ENCODE measurements at regions not wholly inside any gene's neighbourhood (a gene's known extent, or its start where the extent isn't known, plus 50 kb on each side); places are given as distances from the start of the nearest gene placed in this dataset.

GRCh38 chr3:168558728-168559411 is 463.1 kb upstream of the GOLIM4 start:
- DNase-seq = no peak
- Histone ChIP-seq H3K36me3 (no peaks in the 10 kb centered on the region), H3K4me1 (no peaks in the 10 kb centered on the region), H3K9me3 (no peaks in the 10 kb centered on the region), H3K4me3 (no peak overlapping the region), H3K27me3 (no peaks in the 10 kb centered on the region), H3K27ac (no peak overlapping the region)
- ATAC-seq = no peak
- WGBS (ENCODE audit: insufficient coverage, low coverage, low lambda C conversion rate, missing lambda C conversion rate) = 93% methylated on average over 3 of the region's 3 CpGs
- no peak for TF ChIP-seq POLR2A (IDR thresholded peaks at IDR 0.05)
- no peak for TF ChIP-seq CTCF (IDR thresholded peaks at IDR 0.05)
- intact Hi-C loops (cut with DNase I) = no loop called here

GRCh38 chr3:168552251-168552650 is 456.5 kb upstream of the GOLIM4 start:
- Histone ChIP-seq H3K36me3 (no peaks in the 10 kb centered on the region), H3K4me1 (no peaks in the 10 kb centered on the region), H3K9me3 (no peaks in the 10 kb centered on the region), H3K27ac (no peak overlapping the region), H3K4me3 (no peak overlapping the region), H3K27me3 (no peaks in the 10 kb centered on the region)
- ATAC-seq = no peak
- TF ChIP-seq POLR2A (IDR thresholded peaks at IDR 0.05) (no peak), CTCF (IDR thresholded peaks at IDR 0.05) (no peak)
- DNase-seq = no peak
- intact Hi-C loops (cut with DNase I) = no loop called here

- no peak for TF ChIP-seq CTCF (IDR thresholded peaks at IDR 0.05)
- TF ChIP-seq POLR2A (IDR thresholded peaks at IDR 0.05) = no peak
- no peaks in the 10 kb centered on the region for H3K9me3 ChIP-seq
- H3K27ac ChIP-seq = no peak overlapping the region
- no peak for ATAC-seq
- no peak overlapping the region for H3K4me3 ChIP-seq
- intact Hi-C loops (cut with DNase I) = loop anchor here in 1 of 2 donors (10.0 kb wide), 1 partner anchor 84 kb away; no protein-coding TSS in a partner anchor
- no peaks in the 10 kb centered on the region for H3K4me1 ChIP-seq
- H3K36me3 ChIP-seq = no peaks in the 10 kb centered on the region
- H3K27me3 ChIP-seq = no peaks in the 10 kb centered on the region
- 55% methylated on average over 2 of the region's 2 CpGs for WGBS (ENCODE audit: insufficient coverage, low coverage, low lambda C conversion rate, missing lambda C conversion rate)
- no peak for DNase-seq
Observed at GRCh38 chr3:168548719-168549118, 453.0 kb upstream of the GOLIM4 start.

- Histone ChIP-seq H3K4me3 (no peak overlapping the region), H3K27ac (no peak overlapping the region), H3K36me3 (no peaks in the 10 kb centered on the region), H3K4me1 (no peaks in the 10 kb centered on the region), H3K27me3 (no peaks in the 10 kb centered on the region), H3K9me3 (no peaks in the 10 kb centered on the region)
- intact Hi-C loops (cut with DNase I) = loop anchor here in 1 of 2 donors (10.0 kb wide), 1 partner anchor 82 kb away; no protein-coding TSS in a partner anchor
- TF ChIP-seq POLR2A (IDR thresholded peaks at IDR 0.05) (no peak), CTCF (IDR thresholded peaks at IDR 0.05) (no peak)
- ATAC-seq (no peak), DNase-seq (no peak)
- 85% methylated on average over 7 of the region's 7 CpGs for WGBS (ENCODE audit: insufficient coverage, low coverage, low lambda C conversion rate, missing lambda C conversion rate)
Observed at GRCh38 chr3:168546707-168547106, 451.0 kb upstream of the GOLIM4 start.

All from right lobe of liver (tissue), 6 donors.